Liver (tissue), 8 donors: ENCODE measurements at regions not wholly inside any gene's neighbourhood (a gene's known extent, or its start where the extent isn't known, plus 50 kb on each side); places are given as distances from the start of the nearest gene placed in this dataset.

Source experiments
- DNase-seq: peaks from one replicate; pipeline ENCODE4 v3.0.0-alpha.2; 2017; ENCODE audit warnings: low spot score
- H3K27ac ChIP-seq, 2 donors: one replicate each; pipeline ENCODE4 v1.7.0; 2013; ENCODE audit warnings: inconsistent platforms in 2 of 2, low read length in 2 of 2, control low read depth in 1 of 2, low read depth in 1 of 2, mild to moderate bottlenecking in 1 of 2
- H3K27me3 ChIP-seq, 4 donors: one replicate each; pipeline versions ENCODE4 v1.6.1 to v1.7.0; 2013; ENCODE audit warnings: low read length in 3 of 4, inconsistent platforms in 1 of 4, mild to moderate bottlenecking in 1 of 4, moderate library complexity in 1 of 4; ENCODE audit not compliant: control insufficient read depth in 4 of 4, insufficient read depth in 4 of 4
- H3K36me3 ChIP-seq, 4 donors: one replicate each; pipeline versions ENCODE4 v1.6.1 to v1.7.0; 2013; ENCODE audit warnings: low read length in 3 of 4, mild to moderate bottlenecking in 3 of 4, low read depth in 1 of 4, moderate library complexity in 1 of 4; ENCODE audit not compliant: control insufficient read depth in 4 of 4, insufficient read depth in 3 of 4
- H3K4me1 ChIP-seq, 4 donors: one replicate each; pipeline versions ENCODE4 v1.6.1 to v1.7.0; 2013; ENCODE audit warnings: low read length in 3 of 4, mild to moderate bottlenecking in 3 of 4, moderate library complexity in 1 of 4; ENCODE audit not compliant: control insufficient read depth in 4 of 4, insufficient read depth in 4 of 4
- H3K4me3 ChIP-seq, 3 donors: one replicate each; pipeline versions ENCODE4 v1.6.1 to v1.7.0; 2013; ENCODE audit warnings: low read length in 3 of 3, control low read depth in 1 of 3, low read depth in 1 of 3, mild to moderate bottlenecking in 1 of 3
- H3K9ac ChIP-seq, 2 donors: one replicate each; pipeline ENCODE4 v1.7.0; 2013; ENCODE audit warnings: low read length in 2 of 2, mild to moderate bottlenecking in 2 of 2, moderate library complexity in 2 of 2, control low read depth in 1 of 2, low read depth in 1 of 2
- H3K9me3 ChIP-seq, 4 donors: one replicate each; pipeline versions ENCODE4 v1.6.1 to v1.7.0; 2013; ENCODE audit warnings: low read length in 3 of 4; ENCODE audit not compliant: control insufficient read depth in 4 of 4
- CTCF ChIP-seq: fragments of 150-350 bp; IDR thresholded peaks from 2 replicates; pipeline ENCODE4 v1.5.1; 2017; ENCODE audit warnings: improper control_type of control experiment, low read depth, low read length; ENCODE audit not compliant: missing input control
- EGR1 ChIP-seq, 2 donors: IDR thresholded peaks; 2 replicates each; pipeline ENCODE4 v1.6.1; 2016 to 2018; ENCODE audit warnings: antibody characterized with exemption in 2 of 2, low read depth in 2 of 2
- FOXA1 ChIP-seq: IDR thresholded peaks from 2 replicates; pipeline ENCODE4 v1.6.1; 2016; ENCODE audit warnings: antibody characterized with exemption
- GABPA ChIP-seq, 2 donors: IDR thresholded peaks in 1 of 2; conservative IDR thresholded peaks in 1 of 2; 2 replicates each; pipeline ENCODE4 v1.6.1; 2016; ENCODE audit warnings: antibody characterized with exemption in 2 of 2, mild to moderate bottlenecking in 1 of 2, moderate library complexity in 1 of 2
- HNF4A ChIP-seq, 2 donors: conservative IDR thresholded peaks; 2 replicates each; pipeline ENCODE4 v1.6.1; 2016; ENCODE audit warnings: antibody characterized with exemption in 2 of 2, mild to moderate bottlenecking in 2 of 2
- HNF4G ChIP-seq: IDR thresholded peaks from 2 replicates; pipeline ENCODE4 v1.6.1; 2016; ENCODE audit warnings: antibody characterized with exemption
- JUND ChIP-seq, 2 donors: IDR thresholded peaks; 2 replicates each; pipeline ENCODE4 v1.6.1; 2016; ENCODE audit warnings: antibody characterized with exemption in 2 of 2
- NR2F2 ChIP-seq: IDR thresholded peaks from 2 replicates; pipeline ENCODE4 v1.6.1; 2016; ENCODE audit warnings: antibody characterized with exemption
- RAD21 ChIP-seq, 2 donors: IDR thresholded peaks; 2 replicates each; pipeline ENCODE4 v1.6.1; 2016; ENCODE audit warnings: antibody characterized with exemption in 2 of 2, mild to moderate bottlenecking in 2 of 2
- REST ChIP-seq: IDR thresholded peaks from 2 replicates; pipeline ENCODE4 v1.6.1; 2016; ENCODE audit warnings: antibody characterized with exemption, mild to moderate bottlenecking
- RXRA ChIP-seq, 2 donors: IDR thresholded peaks; 2 replicates each; pipeline ENCODE4 v1.6.1; 2017 to 2018; ENCODE audit warnings: antibody characterized with exemption in 2 of 2, mild to moderate bottlenecking in 1 of 2
- SP1 ChIP-seq: IDR thresholded peaks from 2 replicates; pipeline ENCODE4 v1.6.1; 2018; ENCODE audit warnings: antibody characterized with exemption, mild to moderate bottlenecking
- TAF1 ChIP-seq: conservative IDR thresholded peaks from 2 replicates; pipeline ENCODE4 v1.6.1; 2016; ENCODE audit warnings: antibody characterized with exemption, mild to moderate bottlenecking
- YY1 ChIP-seq: IDR thresholded peaks from 2 replicates; pipeline ENCODE4 v1.6.1; 2016; ENCODE audit warnings: antibody characterized with exemption, mild to moderate bottlenecking
- WGBS: extraction: QIAGEN DNeasy Blood & Tissue Kit; methylation state at CpG from one replicate; pipeline ENCODE4 v1.1.7; 2013; 5-methylcytosine and 5-hydroxymethylcytosine counted together
- TF ChIP-seq, protein P1 (sequence below): IDR thresholded peaks from 2 replicates; pipeline ENCODE4 v1.6.1; 2016; ENCODE audit warnings: antibody characterized with exemption
- TF ChIP-seq, protein P2 (sequence below): IDR thresholded peaks from 2 replicates; pipeline ENCODE4 v1.6.1; 2016; ENCODE audit warnings: antibody characterized with exemption
- TF ChIP-seq, protein P3 (sequence below): IDR thresholded peaks from 2 replicates; pipeline ENCODE4 v1.6.1; 2016; ENCODE audit warnings: antibody characterized with exemption
- donor health status: healthy.
- donor health status: healthy.
- donor health status: healthy.
- donor health status: healthy.
- donor health status: healthy.

DNA sequence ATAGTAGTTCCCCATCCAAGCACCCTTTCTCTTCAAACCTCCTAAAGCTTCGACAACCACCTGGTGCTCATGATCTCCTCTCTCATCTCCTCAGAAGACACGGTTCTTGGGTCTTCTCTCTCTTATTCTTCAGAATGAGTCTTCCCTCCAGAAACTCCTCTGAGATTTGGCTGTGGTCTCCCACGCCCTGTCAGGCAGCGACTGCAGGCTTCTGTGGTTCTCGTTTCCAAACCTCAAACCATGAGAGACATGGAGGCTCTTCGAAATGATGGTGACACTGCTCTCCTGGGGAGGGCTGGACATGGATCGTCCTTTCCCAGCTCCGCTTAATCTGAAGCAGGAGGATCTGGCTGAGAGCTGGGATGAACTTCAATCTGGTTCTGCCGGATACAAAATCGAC, 78.6 kb upstream of the PITRM1 start:
- Histone ChIP-seq H3K9ac (no peak overlapping the region), H3K36me3 (no peaks in the 10 kb centered on the region), H3K9me3 (no peaks in the 10 kb centered on the region), H3K4me3 (no peak overlapping the region), H3K4me1 (no peaks in the 10 kb centered on the region), H3K27ac (no peak overlapping the region), H3K27me3 (no peaks in the 10 kb centered on the region)
- DNase-seq, result no peak
- no peak for TF ChIP-seq CTCF
- WGBS, result 81% methylated on average over 10 of the region's 10 CpGs

GRCh38 chr10:3249307-3249889, 76.8 kb upstream of the PITRM1 start:
- Histone ChIP-seq H3K4me3 (no peak overlapping the region), H3K9ac (no peak overlapping the region), H3K27me3 (no peaks in the 10 kb centered on the region), H3K4me1 (no peaks in the 10 kb centered on the region), H3K36me3 (no peaks in the 10 kb centered on the region), H3K27ac (no peak overlapping the region), H3K9me3 (no peaks in the 10 kb centered on the region)
- WGBS, result 54% methylated on average over 5 of the region's 5 CpGs
- DNase-seq, result no peak
- TF ChIP-seq, protein P1, sequence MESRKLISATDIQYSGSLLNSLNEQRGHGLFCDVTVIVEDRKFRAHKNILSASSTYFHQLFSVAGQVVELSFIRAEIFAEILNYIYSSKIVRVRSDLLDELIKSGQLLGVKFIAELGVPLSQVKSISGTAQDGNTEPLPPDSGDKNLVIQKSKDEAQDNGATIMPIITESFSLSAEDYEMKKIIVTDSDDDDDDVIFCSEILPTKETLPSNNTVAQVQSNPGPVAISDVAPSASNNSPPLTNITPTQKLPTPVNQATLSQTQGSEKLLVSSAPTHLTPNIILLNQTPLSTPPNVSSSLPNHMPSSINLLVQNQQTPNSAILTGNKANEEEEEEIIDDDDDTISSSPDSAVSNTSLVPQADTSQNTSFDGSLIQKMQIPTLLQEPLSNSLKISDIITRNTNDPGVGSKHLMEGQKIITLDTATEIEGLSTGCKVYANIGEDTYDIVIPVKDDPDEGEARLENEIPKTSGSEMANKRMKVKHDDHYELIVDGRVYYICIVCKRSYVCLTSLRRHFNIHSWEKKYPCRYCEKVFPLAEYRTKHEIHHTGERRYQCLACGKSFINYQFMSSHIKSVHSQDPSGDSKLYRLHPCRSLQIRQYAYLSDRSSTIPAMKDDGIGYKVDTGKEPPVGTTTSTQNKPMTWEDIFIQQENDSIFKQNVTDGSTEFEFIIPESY, result no peak
- no peak for TF ChIP-seq TAF1
- TF ChIP-seq HNF4G, result no peak
- TF ChIP-seq EGR1 (IDR thresholded peaks at IDR 0.05; ENCODE audit: low read depth in 2 of 2), result no peak
- no peak for TF ChIP-seq HNF4A (conservative IDR thresholded peaks at IDR 0.05)
- no peak for TF ChIP-seq NR2F2
- TF ChIP-seq GABPA (IDR thresholded peaks at IDR 0.05 in 1 of 2, conservative IDR thresholded peaks at IDR 0.05 in 1 of 2), result no peak
- TF ChIP-seq REST, result no peak
- no peak for TF ChIP-seq JUND (IDR thresholded peaks at IDR 0.05)
- no peak for TF ChIP-seq CTCF
- no peak for TF ChIP-seq FOXA1
- TF ChIP-seq SP1, result no peak
- no peak for TF ChIP-seq RAD21 (IDR thresholded peaks at IDR 0.05)
- no peak for TF ChIP-seq YY1
- no peak for TF ChIP-seq RXRA (IDR thresholded peaks at IDR 0.05)
- TF ChIP-seq, protein P2, sequence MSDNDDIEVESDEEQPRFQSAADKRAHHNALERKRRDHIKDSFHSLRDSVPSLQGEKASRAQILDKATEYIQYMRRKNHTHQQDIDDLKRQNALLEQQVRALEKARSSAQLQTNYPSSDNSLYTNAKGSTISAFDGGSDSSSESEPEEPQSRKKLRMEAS, result no peak
- TF ChIP-seq, protein P3, sequence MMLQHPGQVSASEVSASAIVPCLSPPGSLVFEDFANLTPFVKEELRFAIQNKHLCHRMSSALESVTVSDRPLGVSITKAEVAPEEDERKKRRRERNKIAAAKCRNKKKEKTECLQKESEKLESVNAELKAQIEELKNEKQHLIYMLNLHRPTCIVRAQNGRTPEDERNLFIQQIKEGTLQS, result no peak
